CD4-positive, alpha-beta T cell (primary cell): ENCODE measurements at regions not wholly inside any gene's neighbourhood (a gene's known extent, or its start where the extent isn't known, plus 50 kb on each side); places are given as distances from the start of the nearest gene placed in this dataset.

Experiments
- ATAC-seq: fragments of 200-7000 bp; cut with Tn5 transposase; one replicate; pipeline ENCODE4 v1.10.0; 2022; ENCODE audit warnings: mild to moderate bottlenecking; ENCODE audit not compliant: poor library complexity
- CTCF ChIA-PET: fragments of 350-600 bp; sonication (Branson Sonifier 250); formaldehyde crosslinking; loops from one replicate; lab custom pipeline; 2021; ENCODE audit warnings: antibody characterized with exemption, inconsistent platforms; lab: Charles Lee
- POLR2A ChIA-PET: fragments of 350-600 bp; sonication (Branson Sonifier 250); formaldehyde crosslinking; loops from one replicate; lab custom pipeline; 2021; ENCODE audit warnings: antibody characterized with exemption, inconsistent platforms; lab: Charles Lee
- DNase-seq, 14 experiments: peaks; one replicate each; pipeline ENCODE4 v3.0.0-alpha.2; 2013 to 2020; ENCODE audit warnings: mixed read lengths in 2 of 14
- H3K27ac ChIP-seq, 2 donors: one replicate each; pipeline versions ENCODE4 v1.5.1 to v1.7.0; 2013; ENCODE audit warnings: low read length in 2 of 2, low read depth in 1 of 2, mild to moderate bottlenecking in 1 of 2
- H3K27me3 ChIP-seq, 2 experiments: 1 replicate in 1 of 2; 2 replicates in 1 of 2; pipeline versions ENCODE4 v1.6.1 to v1.7.0; 2013; ENCODE audit warnings: low read length in 2 of 2, control low read depth in 1 of 2, mild to moderate bottlenecking in 1 of 2, moderate library complexity in 1 of 2; ENCODE audit not compliant: insufficient read depth in 2 of 2, control insufficient read depth in 1 of 2
- H3K36me3 ChIP-seq: one replicate; pipeline ENCODE4 v1.6.1; 2013; ENCODE audit warnings: low read length, control low read depth; ENCODE audit not compliant: insufficient read depth
- H3K4me1 ChIP-seq: one replicate; pipeline ENCODE4 v1.6.1; 2013; ENCODE audit warnings: low read length, control low read depth; ENCODE audit not compliant: insufficient read depth
- H3K4me3 ChIP-seq: one replicate; pipeline ENCODE4 v1.5.1; 2013; ENCODE audit warnings: mild to moderate bottlenecking, low read length, moderate library complexity
- H3K9me3 ChIP-seq, 2 experiments: 1 replicate in 1 of 2; 2 replicates in 1 of 2; pipeline versions ENCODE4 v1.6.1 to v1.7.0; 2013; ENCODE audit warnings: low read length in 2 of 2, mild to moderate bottlenecking in 2 of 2, control low read depth in 1 of 2, moderate library complexity in 1 of 2; ENCODE audit not compliant: control insufficient read depth in 1 of 2, insufficient read depth in 1 of 2
- H3K27ac Mint-ChIP-seq: one replicate; pipeline ENCODE4 v1.8.0; 2020; ENCODE audit warnings: mixed read lengths
- H3K27me3 Mint-ChIP-seq: one replicate; pipeline ENCODE4 v1.8.0; 2021; ENCODE audit warnings: mixed read lengths
- H3K36me3 Mint-ChIP-seq: one replicate; pipeline ENCODE4 v1.8.0; 2021; ENCODE audit warnings: low read depth, mixed read lengths
- H3K4me1 Mint-ChIP-seq: one replicate; pipeline ENCODE4 v1.8.0; 2021; ENCODE audit warnings: low read depth, mixed read lengths
- H3K4me3 Mint-ChIP-seq: one replicate; pipeline ENCODE4 v1.8.0; 2020; ENCODE audit warnings: mild to moderate bottlenecking, mixed read lengths
- H3K9me3 Mint-ChIP-seq: one replicate; pipeline ENCODE4 v1.8.0; 2020; ENCODE audit warnings: mixed read lengths
- CTCF ChIP-seq: fragments of 200-600 bp; IDR thresholded peaks from one replicate; pipeline ENCODE4 v1.8.0; 2022; ENCODE audit warnings: antibody characterized with exemption, mild to moderate bottlenecking
- intact Hi-C, 2 experiments: fragments of 100-400 bp; cut with DNase I in 1 of 2; cut with micrococcal nuclease in 1 of 2; formaldehyde crosslinking; loops; one replicate each; pipeline versions ENCODE4 v1.15.1 to v1.9.0; 2023 to 2025; cut with DNase I, micrococcal nuclease

- H3K4me3 Mint-ChIP-seq, result no peak overlapping the region
- no peaks in the 10 kb centered on the region for H3K36me3 ChIP-seq
- no peak overlapping the region for H3K27ac Mint-ChIP-seq
- no peaks in the 10 kb centered on the region for H3K36me3 Mint-ChIP-seq
- H3K27me3 ChIP-seq, result no peaks in the 10 kb centered on the region
- no peaks in the 10 kb centered on the region for H3K4me1 ChIP-seq
- ATAC-seq (no peak), DNase-seq (no peak)
- H3K4me3 ChIP-seq, result no peak overlapping the region
- ChIA-PET CTCF (no interaction called here), POLR2A (no interaction called here)
- no peak overlapping the region for H3K27ac ChIP-seq
- no peaks in the 10 kb centered on the region for H3K27me3 Mint-ChIP-seq
- intact Hi-C loops, result no loop called here
- H3K9me3 Mint-ChIP-seq, result peaks cover 3% of the 10 kb centered on the region
- H3K9me3 ChIP-seq, result peaks cover 0 to 5% of the 10 kb centered on the region in 2 experiments
- H3K4me1 Mint-ChIP-seq, result no peaks in the 10 kb centered on the region
- no peak for TF ChIP-seq CTCF
These were observed 378.6 kb downstream of the CBLN4 start for GRCh38 chr20:55626716-55627115.

GRCh38 chr20:55616367-55616766 lies 389.0 kb downstream of the CBLN4 start:
- ATAC-seq (no peak), DNase-seq (no peak)
- no peaks in the 10 kb centered on the region for H3K4me1 ChIP-seq
- Mint-ChIP-seq H3K9me3 (peaks cover 15% of the 10 kb centered on the region), H3K4me3 (no peak overlapping the region), H3K27me3 (no peaks in the 10 kb centered on the region), H3K27ac (no peak overlapping the region), H3K36me3 (no peaks in the 10 kb centered on the region), H3K4me1 (no peaks in the 10 kb centered on the region)
- peaks cover 0 to 4% of the 10 kb centered on the region in 2 experiments for H3K9me3 ChIP-seq
- H3K27me3 ChIP-seq, result no peaks in the 10 kb centered on the region
- POLR2A ChIA-PET, result no interaction called here
- CTCF ChIA-PET, result no interaction called here
- no peaks in the 10 kb centered on the region for H3K36me3 ChIP-seq
- no peak for TF ChIP-seq CTCF
- intact Hi-C loops, result no loop called here
- H3K4me3 ChIP-seq, result no peak overlapping the region
- no peak overlapping the region for H3K27ac ChIP-seq

- ATAC-seq (no peak), DNase-seq (no peak)
- POLR2A ChIA-PET, result no interaction called here
- H3K27ac ChIP-seq, result no peak overlapping the region
- Mint-ChIP-seq H3K27me3 (no peaks in the 10 kb centered on the region), H3K4me3 (no peak overlapping the region), H3K9me3 (peaks cover 19% of the 10 kb centered on the region), H3K4me1 (no peaks in the 10 kb centered on the region), H3K36me3 (no peaks in the 10 kb centered on the region), H3K27ac (no peak overlapping the region)
- no peaks in the 10 kb centered on the region for H3K27me3 ChIP-seq
- TF ChIP-seq CTCF, result no peak
- H3K9me3 ChIP-seq, result peaks cover 0 to 4% of the 10 kb centered on the region in 2 experiments
- H3K36me3 ChIP-seq, result no peaks in the 10 kb centered on the region
- intact Hi-C loops, result no loop called here
- H3K4me3 ChIP-seq, result no peak overlapping the region
- CTCF ChIA-PET, result no interaction called here
- no peaks in the 10 kb centered on the region for H3K4me1 ChIP-seq
These were observed 389.5 kb downstream of the CBLN4 start for GRCh38 chr20:55615818-55616217.
